ENCODE measurements at regions not wholly inside any gene's neighbourhood (a gene's known extent, or its start where the extent isn't known, plus 50 kb on each side); places are given as distances from the start of the nearest gene placed in this dataset.

DNA sequence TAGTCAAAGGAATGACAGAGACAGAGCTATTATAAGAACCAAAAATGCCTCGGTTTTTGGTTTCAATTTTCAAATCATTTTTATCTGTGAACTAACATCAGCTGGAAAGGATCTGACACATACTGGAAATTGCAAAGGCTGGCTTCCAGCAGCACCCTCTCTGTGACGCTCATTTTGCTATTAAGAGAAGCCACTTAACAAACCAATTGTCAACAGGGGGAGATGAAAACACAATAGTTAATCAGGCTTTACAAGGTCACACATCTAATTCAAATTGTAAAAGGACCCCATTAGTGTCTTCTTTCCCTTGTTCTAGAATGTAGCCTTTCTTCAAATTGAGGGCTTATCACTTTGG lies 160.5 kb downstream of the TFAP2B start:
- Histone ChIP-seq H3K4me3 (ENCODE audit: low read depth, low read length) (no peak overlapping the region), H3K27ac (ENCODE audit: low read depth, low read length) (no peak overlapping the region), H3K9me3 (ENCODE audit: control insufficient read depth, insufficient read depth, low read length) (no peaks in the 10 kb centered on the region; the same call in 1 of the 2 replicates), H3K27me3 (ENCODE audit: control insufficient read depth, insufficient read depth, low read length) (no peaks in the 10 kb centered on the region)
- TF ChIP-seq CTCF (IDR thresholded peaks at IDR 0.05; ENCODE audit: low read depth, low read length) = no peak
- POLR2A ChIA-PET = no interaction called here
- DNase-seq (ENCODE audit: low read depth, low spot score) = no peak
- CTCF ChIA-PET = no interaction called here

- TF ChIP-seq CTCF (IDR thresholded peaks at IDR 0.05; ENCODE audit: low read depth, low read length) = no peak
- CTCF ChIA-PET = no interaction called here
- no peak overlapping the region for H3K4me3 ChIP-seq (ENCODE audit: low read depth, low read length)
- H3K27me3 ChIP-seq (ENCODE audit: control insufficient read depth, insufficient read depth, low read length) = no peaks in the 10 kb centered on the region
- POLR2A ChIA-PET = no interaction called here
- no peak for DNase-seq (ENCODE audit: low read depth, low spot score)
- no peaks in the 10 kb centered on the region; the same call in 1 of the 2 replicates for H3K9me3 ChIP-seq (ENCODE audit: control insufficient read depth, insufficient read depth, low read length)
- no peak overlapping the region for H3K27ac ChIP-seq (ENCODE audit: low read depth, low read length)
Observed at GRCh38 chr6:50984135-50984534, 165.5 kb downstream of the TFAP2B start.

DNA sequence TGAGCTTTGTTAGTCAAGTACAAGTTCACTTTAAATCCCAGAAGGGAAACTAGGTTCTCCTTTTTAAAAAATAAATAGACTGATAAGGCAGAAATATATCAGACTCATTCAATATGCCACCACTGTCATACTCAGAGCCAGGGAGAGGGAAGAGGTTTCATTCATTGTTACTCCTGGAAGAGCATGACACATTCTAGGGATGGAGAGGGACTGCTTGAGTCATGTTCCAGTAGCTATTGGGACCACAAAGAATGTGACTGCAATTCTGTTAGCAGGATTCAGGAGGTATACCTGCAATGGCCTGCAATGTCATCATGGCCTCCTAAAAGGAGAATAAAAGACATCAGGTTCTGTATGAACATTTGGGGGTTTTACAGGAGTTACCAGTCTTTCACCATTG lies 167.6 kb downstream of the TFAP2B start:
- peaks cover 6% of the 10 kb centered on the region; the same call in 1 of the 2 replicates for H3K9me3 ChIP-seq (ENCODE audit: control insufficient read depth, insufficient read depth, low read length)
- DNase-seq (ENCODE audit: low read depth, low spot score) = no peak
- H3K27me3 ChIP-seq (ENCODE audit: control insufficient read depth, insufficient read depth, low read length) = no peaks in the 10 kb centered on the region
- H3K27ac ChIP-seq (ENCODE audit: low read depth, low read length) = no peak overlapping the region
- CTCF ChIA-PET = no interaction called here
- no peak for TF ChIP-seq CTCF (IDR thresholded peaks at IDR 0.05; ENCODE audit: low read depth, low read length)
- H3K4me3 ChIP-seq (ENCODE audit: low read depth, low read length) = no peak overlapping the region
- POLR2A ChIA-PET = no interaction called here

- DNase-seq (ENCODE audit: low read depth, low spot score) = no peak
- Histone ChIP-seq H3K9me3 (ENCODE audit: control insufficient read depth, insufficient read depth, low read length) (peaks cover 6% of the 10 kb centered on the region; the same call in 1 of the 2 replicates), H3K27ac (ENCODE audit: low read depth, low read length) (no peak overlapping the region), H3K27me3 (ENCODE audit: control insufficient read depth, insufficient read depth, low read length) (no peaks in the 10 kb centered on the region), H3K4me3 (ENCODE audit: low read depth, low read length) (no peak overlapping the region)
- ChIA-PET CTCF (no interaction called here), POLR2A (no interaction called here)
- no peak for TF ChIP-seq CTCF (IDR thresholded peaks at IDR 0.05; ENCODE audit: low read depth, low read length)
Observed at GRCh38 chr6:50989123-50989522, 170.5 kb downstream of the TFAP2B start.

- H3K27me3 ChIP-seq (ENCODE audit: control insufficient read depth, insufficient read depth, low read length) = no peaks in the 10 kb centered on the region
- no peak for TF ChIP-seq CTCF (IDR thresholded peaks at IDR 0.05; ENCODE audit: low read depth, low read length)
- no peak overlapping the region for H3K27ac ChIP-seq (ENCODE audit: low read depth, low read length)
- DNase-seq (ENCODE audit: low read depth, low spot score) = no peak
- ChIA-PET POLR2A (no interaction called here), CTCF (no interaction called here)
- H3K4me3 ChIP-seq (ENCODE audit: low read depth, low read length) = no peak overlapping the region
- peaks cover 6% of the 10 kb centered on the region; the same call in 1 of the 2 replicates for H3K9me3 ChIP-seq (ENCODE audit: control insufficient read depth, insufficient read depth, low read length)
Observed at GRCh38 chr6:50990750-50991446, 172.2 kb downstream of the TFAP2B start.

Data from AG04450 (cell line).